Adrenal gland (tissue), 5 donors: ENCODE measurements at regions not wholly inside any gene's neighbourhood (a gene's known extent, or its start where the extent isn't known, plus 50 kb on each side); places are given as distances from the start of the nearest gene placed in this dataset.

Experiments
- CTCF ChIP-seq, 6 experiments: fragments of 450-650 bp in 4 of 6; fragments of 200-600 bp in 2 of 6; sonication (generic) in 1 of 6; IDR thresholded peaks; 1 replicate in 5 of 6; 2 replicates in 1 of 6; pipeline versions ENCODE4 v1.5.1 to v1.8.0; 2016 to 2021; ENCODE audit warnings: antibody characterized with exemption in 6 of 6, mild to moderate bottlenecking in 2 of 6, moderate library complexity in 1 of 6
- POLR2A ChIP-seq, 2 donors: fragments of 450-650 bp; IDR thresholded peaks; one replicate each; pipeline ENCODE4 v1.6.1; 2017; ENCODE audit warnings: antibody characterized with exemption in 2 of 2, mild to moderate bottlenecking in 2 of 2, moderate library complexity in 1 of 2
- donor health status: DM: no; HTN: no; CAD: no.

GRCh38 chr17:14505606-14506005 is 204.7 kb downstream of the HS3ST3B1 start:
- TF ChIP-seq POLR2A (IDR thresholded peaks at IDR 0.05) = no peak
- no peak for TF ChIP-seq CTCF (IDR thresholded peaks at IDR 0.05)
